Transverse colon (tissue), 4 donors: ENCODE measurements at regions not wholly inside any gene's neighbourhood (a gene's known extent, or its start where the extent isn't known, plus 50 kb on each side); places are given as distances from the start of the nearest gene placed in this dataset.

Experiments used
- DNase-seq: peaks from one replicate; pipeline ENCODE4 v3.0.0-alpha.2; 2019
- H3K27ac ChIP-seq, 4 donors: fragments of 200-600 bp; sonication (generic); 2 replicates each; pipeline ENCODE4 v1.5.1; 2016 to 2018; ENCODE audit warnings: inconsistent platforms in 4 of 4
- H3K27me3 ChIP-seq: fragments of 200-600 bp; sonication (generic); 2 replicates; pipeline ENCODE4 v1.5.1; 2017; ENCODE audit warnings: inconsistent platforms
- H3K36me3 ChIP-seq, 4 donors: fragments of 200-600 bp; sonication (generic); 2 replicates each; pipeline ENCODE4 v1.5.1; 2017 to 2019; ENCODE audit warnings: inconsistent platforms in 4 of 4
- H3K4me1 ChIP-seq, 4 donors: fragments of 200-600 bp; sonication (generic); 2 replicates each; pipeline ENCODE4 v1.5.1; 2017 to 2020; ENCODE audit warnings: inconsistent platforms in 4 of 4
- H3K4me3 ChIP-seq, 4 donors: fragments of 200-600 bp; sonication (generic); 1 replicate in 1 of 4; 2 replicates in 3 of 4; pipeline versions ENCODE4 v1.5.1 to v1.6.1; 2017 to 2019; ENCODE audit warnings: inconsistent platforms in 4 of 4
- H3K9me3 ChIP-seq, 2 donors: fragments of 200-600 bp; sonication (generic); 2 replicates each; pipeline ENCODE4 v1.5.1; 2017 to 2019; ENCODE audit warnings: inconsistent platforms in 2 of 2
- EP300 ChIP-seq: sonication (generic); formaldehyde crosslinking; IDR thresholded peaks from one replicate; pipeline ENCODE4 v1.6.1; 2017; ENCODE audit warnings: antibody characterized with exemption, low read depth
- POLR2A ChIP-seq: fragments of 450-650 bp; IDR thresholded peaks from one replicate; pipeline ENCODE4 v1.6.1; 2016; ENCODE audit warnings: antibody characterized with exemption, mild to moderate bottlenecking, moderate library complexity
- POLR2AphosphoS5 ChIP-seq, 3 donors: sonication (generic); formaldehyde crosslinking; IDR thresholded peaks; one replicate each; pipeline ENCODE4 v1.6.1; 2016; ENCODE audit warnings: antibody characterized with exemption in 3 of 3
- WGBS, 2 donors: methylation state at CpG; one replicate each; pipeline ENCODE4 v1.1.5; 2018; ENCODE audit warnings: low coverage in 1 of 2; 5-methylcytosine and 5-hydroxymethylcytosine counted together
- in situ Hi-C, 4 donors: fragments of 200-750 bp; cut with MboI; loops; one replicate each; pipeline versions ENCODE4 v1.15.0 to v1.15.1; 2017; ENCODE audit warnings: low sequenced_read_pairs in 3 of 4, low pct_ligation_motif_present in 1 of 4, low pct_unique_long_range_greater_than_20kb in 1 of 4
- intact Hi-C: fragments of 100-400 bp; cut with DNase I; formaldehyde crosslinking; loops from one replicate; pipeline ENCODE4 v1.15.1; 2023; ENCODE audit warnings: low total_unique reads
- TF ChIP-seq, protein P1 (sequence below), 5 experiments: fragments of 200-600 bp in 3 of 5; fragments of 450-650 bp in 2 of 5; sonication (generic) in 3 of 5; IDR thresholded peaks; 1 replicate in 2 of 5; 2 replicates in 3 of 5; pipeline ENCODE4 v1.5.1; 2016 to 2017; ENCODE audit warnings: antibody characterized with exemption in 5 of 5, inconsistent platforms in 3 of 5, mild to moderate bottlenecking in 2 of 5, moderate library complexity in 1 of 5

DNA sequence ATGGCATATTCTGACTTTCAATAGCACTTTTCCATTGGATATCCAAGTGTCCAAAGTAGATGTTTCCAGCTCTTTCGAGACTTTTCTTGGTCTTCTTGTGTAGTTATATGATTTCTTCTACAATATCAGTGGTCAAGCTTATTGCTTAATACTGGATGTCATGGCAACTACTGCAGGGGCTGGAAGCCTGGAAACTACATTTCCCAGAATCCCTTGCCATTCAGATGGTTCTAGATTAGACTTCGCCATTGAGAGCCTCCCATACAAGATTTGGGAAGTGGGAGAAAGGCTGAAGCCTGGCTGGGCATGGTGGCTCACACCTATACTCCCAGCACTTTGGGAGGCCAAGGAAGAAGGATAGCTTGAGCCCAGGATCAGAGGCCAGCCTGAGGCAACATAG, 153.6 kb downstream of the C16orf95 start:
- TF ChIP-seq, protein P1, sequence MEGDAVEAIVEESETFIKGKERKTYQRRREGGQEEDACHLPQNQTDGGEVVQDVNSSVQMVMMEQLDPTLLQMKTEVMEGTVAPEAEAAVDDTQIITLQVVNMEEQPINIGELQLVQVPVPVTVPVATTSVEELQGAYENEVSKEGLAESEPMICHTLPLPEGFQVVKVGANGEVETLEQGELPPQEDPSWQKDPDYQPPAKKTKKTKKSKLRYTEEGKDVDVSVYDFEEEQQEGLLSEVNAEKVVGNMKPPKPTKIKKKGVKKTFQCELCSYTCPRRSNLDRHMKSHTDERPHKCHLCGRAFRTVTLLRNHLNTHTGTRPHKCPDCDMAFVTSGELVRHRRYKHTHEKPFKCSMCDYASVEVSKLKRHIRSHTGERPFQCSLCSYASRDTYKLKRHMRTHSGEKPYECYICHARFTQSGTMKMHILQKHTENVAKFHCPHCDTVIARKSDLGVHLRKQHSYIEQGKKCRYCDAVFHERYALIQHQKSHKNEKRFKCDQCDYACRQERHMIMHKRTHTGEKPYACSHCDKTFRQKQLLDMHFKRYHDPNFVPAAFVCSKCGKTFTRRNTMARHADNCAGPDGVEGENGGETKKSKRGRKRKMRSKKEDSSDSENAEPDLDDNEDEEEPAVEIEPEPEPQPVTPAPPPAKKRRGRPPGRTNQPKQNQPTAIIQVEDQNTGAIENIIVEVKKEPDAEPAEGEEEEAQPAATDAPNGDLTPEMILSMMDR (IDR thresholded peaks at IDR 0.05) = no peak
- TF ChIP-seq POLR2A = no peak
- TF ChIP-seq EP300 = no peak
- TF ChIP-seq POLR2AphosphoS5 (IDR thresholded peaks at IDR 0.05) = no peak
- whole genome bisulfite sequencing, 2 donors = 87 to 88% methylated on average over 2 of the region's 2 CpGs
- DNase-seq = no peak
- intact Hi-C loops (no loop called here), in situ Hi-C loops (no loop called here)
- Histone ChIP-seq H3K4me3 (no peak overlapping the region), H3K27me3 (peaks cover 3% of the 10 kb centered on the region), H3K36me3 (no peaks in the 10 kb centered on the region), H3K9me3 (no peaks in the 10 kb centered on the region), H3K4me1 (no peaks in the 10 kb centered on the region), H3K27ac (no peak overlapping the region)

DNA sequence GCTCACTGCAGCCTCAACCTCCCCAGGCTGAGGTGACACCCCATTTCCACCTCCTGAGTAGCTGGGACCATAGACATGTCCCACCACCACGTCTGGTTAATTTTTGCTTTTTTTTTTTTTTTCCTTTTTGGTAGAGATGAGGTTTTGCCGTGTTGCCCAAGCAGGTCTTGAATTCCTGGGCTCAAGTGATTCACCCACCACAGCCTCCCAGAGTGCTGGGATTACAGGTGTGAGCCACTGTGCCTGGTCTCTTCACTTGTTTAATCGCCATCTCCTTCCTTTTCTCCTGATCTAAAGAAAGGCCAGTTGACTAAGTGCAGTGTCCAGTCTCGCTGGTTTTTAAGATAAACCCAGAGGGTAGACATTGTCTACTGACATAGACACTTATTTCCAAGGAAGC, 152.0 kb downstream of the C16orf95 start:
- TF ChIP-seq POLR2AphosphoS5 (IDR thresholded peaks at IDR 0.05) (no peak), POLR2A (no peak), EP300 (no peak)
- TF ChIP-seq, protein P1 (IDR thresholded peaks at IDR 0.05) = no peak
- WGBS, 2 donors = 80 to 90% methylated on average over 3 to 4 of the region's 4 CpGs
- in situ Hi-C loops = no loop called here
- Histone ChIP-seq H3K4me1 (no peaks in the 10 kb centered on the region), H3K36me3 (no peaks in the 10 kb centered on the region), H3K9me3 (no peaks in the 10 kb centered on the region), H3K4me3 (no peak overlapping the region), H3K27me3 (peaks cover 3% of the 10 kb centered on the region), H3K27ac (no peak overlapping the region)
- intact Hi-C loops = no loop called here
- no peak for DNase-seq

DNA sequence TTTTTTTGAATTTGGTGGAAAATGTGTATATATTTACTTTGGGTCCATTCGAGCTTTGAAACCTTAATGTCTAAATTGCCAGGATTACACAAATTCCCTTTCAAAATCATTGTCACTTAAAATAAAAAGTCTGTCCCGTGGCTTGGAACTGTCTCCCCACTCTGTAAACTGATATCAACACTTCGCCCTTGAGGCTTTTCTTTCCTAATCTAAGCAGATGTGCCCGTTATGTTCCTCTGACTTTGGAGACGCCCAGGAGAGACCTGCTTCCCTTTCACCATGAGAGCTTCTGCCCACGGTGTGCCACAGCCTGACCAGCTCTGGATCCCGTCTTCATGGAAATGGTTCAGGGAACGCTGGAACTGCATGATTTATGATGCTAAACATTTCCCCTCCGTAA, 151.3 kb downstream of the C16orf95 start:
- no peaks in the 10 kb centered on the region for H3K36me3 ChIP-seq
- no peak for TF ChIP-seq POLR2A
- TF ChIP-seq EP300 = no peak
- no peak for TF ChIP-seq POLR2AphosphoS5 (IDR thresholded peaks at IDR 0.05)
- TF ChIP-seq, protein P1 (IDR thresholded peaks at IDR 0.05) = no peak
- DNase-seq = no peak
- intact Hi-C loops = no loop called here
- H3K4me3 ChIP-seq = no peak overlapping the region
- 61% methylated on average over 4 to 9 of the region's 9 CpGs for whole genome bisulfite sequencing, 2 donors
- no peaks in the 10 kb centered on the region for H3K9me3 ChIP-seq
- no peak overlapping the region for H3K27ac ChIP-seq
- H3K4me1 ChIP-seq = no peaks in the 10 kb centered on the region
- no peaks in the 10 kb centered on the region for H3K27me3 ChIP-seq
- in situ Hi-C loops = no loop called here

DNA sequence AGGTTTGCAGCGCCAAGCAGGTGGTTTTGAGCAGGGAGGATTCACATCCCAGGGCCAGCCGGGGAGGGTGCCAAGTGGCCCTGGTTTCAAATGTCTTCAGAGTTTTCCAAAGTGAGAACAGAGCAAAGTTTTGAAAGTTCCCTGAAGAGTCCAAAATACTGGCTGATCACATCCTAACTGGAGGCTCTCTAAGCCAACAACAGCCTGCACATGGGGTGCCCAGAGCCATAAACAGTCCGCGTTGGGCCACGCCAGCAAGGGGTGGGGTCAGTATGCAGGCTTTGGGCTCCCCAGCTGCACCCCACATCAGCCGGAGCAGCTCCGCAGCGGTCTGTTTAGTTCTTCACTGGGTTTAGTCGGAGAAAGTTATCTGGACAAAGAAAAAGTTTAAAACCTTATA, 150.9 kb downstream of the C16orf95 start:
- WGBS, 2 donors = 77 to 94% methylated on average over 3 to 9 of the region's 9 CpGs
- in situ Hi-C loops (no loop called here), intact Hi-C loops (no loop called here)

More for the DNA sequence above, 150.9 kb downstream of the C16orf95 start:
- H3K36me3 ChIP-seq = no peaks in the 10 kb centered on the region
- no peaks in the 10 kb centered on the region for H3K27me3 ChIP-seq
- DNase-seq = no peak
- no peak overlapping the region for H3K4me3 ChIP-seq
- H3K9me3 ChIP-seq = no peaks in the 10 kb centered on the region
- H3K4me1 ChIP-seq = no peaks in the 10 kb centered on the region
- no peak overlapping the region for H3K27ac ChIP-seq
- TF ChIP-seq, protein P1 (IDR thresholded peaks at IDR 0.05) = no peak
- TF ChIP-seq EP300 (no peak), POLR2A (no peak)
